ENCODE measurements at regions not wholly inside any gene's neighbourhood (a gene's known extent, or its start where the extent isn't known, plus 50 kb on each side); places are given as distances from the start of the nearest gene placed in this dataset.
"Not testable (repeated sequence)": the region's sequence is repeated elsewhere in the genome, so short reads cannot be mapped to it uniquely, and the experiment has no call there.

GRCh38 chr5:102666164-102666946, 88.8 kb upstream of the PAM start:
- Mint-ChIP-seq H3K4me1 (no peaks in the 10 kb centered on the region), H3K4me3 (no peak overlapping the region)

GRCh38 chr5:102668220-102668932, 86.7 kb upstream of the PAM start:
- no peaks in the 10 kb centered on the region for H3K27me3 Mint-ChIP-seq
- DNase-seq = no peak
- no peaks in the 10 kb centered on the region for H3K4me1 Mint-ChIP-seq
- CTCF ChIA-PET = no interaction called here
- no peak overlapping the region for H3K27ac Mint-ChIP-seq
- no peaks in the 10 kb centered on the region for H3K9me3 Mint-ChIP-seq
- H3K36me3 Mint-ChIP-seq = no peaks in the 10 kb centered on the region
- H3K4me3 Mint-ChIP-seq = no peak overlapping the region

More at GRCh38 chr5:102666164-102666946, 88.8 kb upstream of the PAM start:
- Mint-ChIP-seq H3K9me3 (no peaks in the 10 kb centered on the region), H3K36me3 (no peaks in the 10 kb centered on the region), H3K27me3 (no peaks in the 10 kb centered on the region), H3K27ac (no peak overlapping the region)
- no peak for DNase-seq
- CTCF ChIA-PET = no interaction called here

GRCh38 chr5:102670224-102670836, 84.8 kb upstream of the PAM start:
- CTCF ChIA-PET = interaction anchor here (1.3 kb wide), 1 partner anchor 11 kb away, joined by 5 read pairs; no protein-coding TSS in a partner anchor
- H3K9me3 Mint-ChIP-seq = no peaks in the 10 kb centered on the region
- no peaks in the 10 kb centered on the region for H3K36me3 Mint-ChIP-seq
- H3K27me3 Mint-ChIP-seq = no peaks in the 10 kb centered on the region
- no peak overlapping the region for H3K4me3 Mint-ChIP-seq
- no peak overlapping the region for H3K27ac Mint-ChIP-seq
- DNase-seq = no peak
- no peaks in the 10 kb centered on the region for H3K4me1 Mint-ChIP-seq

- H3K4me3 Mint-ChIP-seq, H3K27ac Mint-ChIP-seq, H3K4me1 Mint-ChIP-seq, CTCF ChIA-PET, DNase-seq, H3K27me3 Mint-ChIP-seq, H3K36me3 Mint-ChIP-seq, H3K9me3 Mint-ChIP-seq: not testable (repeated sequence)
Measured at GRCh38 chr5:102671033-102671734, 83.9 kb upstream of the PAM start.

- Mint-ChIP-seq H3K27ac (no peak overlapping the region), H3K4me3 (no peak overlapping the region), H3K36me3 (no peaks in the 10 kb centered on the region), H3K27me3 (no peaks in the 10 kb centered on the region), H3K9me3 (no peaks in the 10 kb centered on the region), H3K4me1 (no peaks in the 10 kb centered on the region)
- CTCF ChIA-PET = interaction anchor here (1.2 kb wide), 1 partner anchor 102 kb away, joined by 5 read pairs; no protein-coding TSS in a partner anchor
- no peak for DNase-seq
Measured at GRCh38 chr5:102678267-102679058, 76.6 kb upstream of the PAM start.

GRCh38 chr5:102681403-102681983, 73.6 kb upstream of the PAM start:
- CTCF ChIA-PET = interaction anchor here (0.6 to 3.2 kb wide), 33 partner anchors 10 to 793 kb away, joined by 3 to 21 read pairs (median 4); no protein-coding TSS in a partner anchor
- H3K4me3 Mint-ChIP-seq = no peak overlapping the region
- peak; percentile 70 for DNase-seq

GRCh38 chr5:102682101-102682647, 72.9 kb upstream of the PAM start:
- no peaks in the 10 kb centered on the region for H3K9me3 Mint-ChIP-seq
- no peaks in the 10 kb centered on the region for H3K4me1 Mint-ChIP-seq
- no peak for DNase-seq
- H3K27me3 Mint-ChIP-seq = no peaks in the 10 kb centered on the region
- CTCF ChIA-PET = interaction anchor here (0.7 to 3.2 kb wide), 24 partner anchors 10 to 542 kb away, joined by 3 to 21 read pairs (median 4); no protein-coding TSS in a partner anchor
- H3K4me3 Mint-ChIP-seq = no peak overlapping the region
- no peaks in the 10 kb centered on the region for H3K36me3 Mint-ChIP-seq
- H3K27ac Mint-ChIP-seq = no peak overlapping the region

More at GRCh38 chr5:102681403-102681983, 73.6 kb upstream of the PAM start:
- Mint-ChIP-seq H3K9me3 (no peaks in the 10 kb centered on the region), H3K27ac (no peak overlapping the region), H3K27me3 (no peaks in the 10 kb centered on the region), H3K4me1 (no peaks in the 10 kb centered on the region), H3K36me3 (no peaks in the 10 kb centered on the region)

GRCh38 chr5:102688076-102688475, 67.0 kb upstream of the PAM start:
- H3K4me3 Mint-ChIP-seq, H3K36me3 Mint-ChIP-seq, CTCF ChIA-PET, H3K9me3 Mint-ChIP-seq, H3K4me1 Mint-ChIP-seq, H3K27ac Mint-ChIP-seq, DNase-seq, H3K27me3 Mint-ChIP-seq: not testable (repeated sequence)

GRCh38 chr5:102688581-102689342, 66.3 kb upstream of the PAM start:
- H3K9me3 Mint-ChIP-seq, H3K4me3 Mint-ChIP-seq, H3K27ac Mint-ChIP-seq, H3K27me3 Mint-ChIP-seq, DNase-seq, CTCF ChIA-PET, H3K36me3 Mint-ChIP-seq, H3K4me1 Mint-ChIP-seq: not testable (repeated sequence)

- CTCF ChIA-PET = interaction anchor here (2.0 kb wide), 1 partner anchor 9 kb away, joined by 8 read pairs; no protein-coding TSS in a partner anchor
- Mint-ChIP-seq H3K27me3 (no peaks in the 10 kb centered on the region), H3K36me3 (no peaks in the 10 kb centered on the region), H3K4me1 (no peaks in the 10 kb centered on the region), H3K4me3 (no peak overlapping the region), H3K27ac (no peak overlapping the region), H3K9me3 (no peaks in the 10 kb centered on the region)
- DNase-seq = no peak
Measured at GRCh38 chr5:102690910-102691309, 64.2 kb upstream of the PAM start.

- Mint-ChIP-seq H3K27ac (no peak overlapping the region), H3K27me3 (no peaks in the 10 kb centered on the region), H3K36me3 (no peaks in the 10 kb centered on the region), H3K9me3 (no peaks in the 10 kb centered on the region), H3K4me3 (no peak overlapping the region), H3K4me1 (no peaks in the 10 kb centered on the region)
- CTCF ChIA-PET = interaction anchor here (2.0 kb wide), 1 partner anchor 9 kb away, joined by 8 read pairs; no protein-coding TSS in a partner anchor
- no peak for DNase-seq
Measured at GRCh38 chr5:102691434-102691833, 63.7 kb upstream of the PAM start.

- H3K4me1 Mint-ChIP-seq = no peaks in the 10 kb centered on the region
- H3K27ac Mint-ChIP-seq = no peak overlapping the region
- DNase-seq = no peak
- CTCF ChIA-PET = no interaction called here
- no peak overlapping the region for H3K4me3 Mint-ChIP-seq
- no peaks in the 10 kb centered on the region for H3K27me3 Mint-ChIP-seq
- H3K36me3 Mint-ChIP-seq = no peaks in the 10 kb centered on the region
- H3K9me3 Mint-ChIP-seq = no peaks in the 10 kb centered on the region
Measured at GRCh38 chr5:102700120-102700831, 54.8 kb upstream of the PAM start.

All from activated naive CD4-positive, alpha-beta T cell treated with anti-CD3 and anti-CD28 coated beads, Interleukin-2, amount 10 ng/mL, durations not matched to agents 7 days and 5 days (primary cell).